ENCODE measurements at regions not wholly inside any gene's neighbourhood (a gene's known extent, or its start where the extent isn't known, plus 50 kb on each side); places are given as distances from the start of the nearest gene placed in this dataset.

- DNase-seq, result no peak
Observed at GRCh38 chr2:145841973-145842372, 1322.1 kb upstream of the ZEB2 start.

GRCh38 chr2:145836986-145837385, 1317.1 kb upstream of the ZEB2 start:
- DNase-seq, result no peak

GRCh38 chr2:145835665-145836064, 1315.7 kb upstream of the ZEB2 start:
- DNase-seq, result no peak

GRCh38 chr2:145832681-145833080, 1312.8 kb upstream of the ZEB2 start:
- DNase-seq, result no peak

GRCh38 chr2:145829931-145830330, 1310.0 kb upstream of the ZEB2 start:
- DNase-seq, result no peak

GRCh38 chr2:145827235-145827634, 1307.3 kb upstream of the ZEB2 start:
- DNase-seq, result no peak

GRCh38 chr2:145824384-145824783, 1304.5 kb upstream of the ZEB2 start:
- DNase-seq, result no peak

- no peak for DNase-seq
Observed at GRCh38 chr2:145822892-145823534, 1303.1 kb upstream of the ZEB2 start.

GRCh38 chr2:145820651-145821050, 1300.7 kb upstream of the ZEB2 start:
- no peak for DNase-seq

GRCh38 chr2:145818890-145819504, 1299.1 kb upstream of the ZEB2 start:
- no peak for DNase-seq

- no peak for DNase-seq
Observed at GRCh38 chr2:145815933-145816332, 1296.0 kb upstream of the ZEB2 start.

- no peak for DNase-seq
Observed at GRCh38 chr2:145813481-145813880, 1293.6 kb upstream of the ZEB2 start.

- no peak for DNase-seq
Observed at GRCh38 chr2:145812165-145812554, 1292.2 kb upstream of the ZEB2 start.

GRCh38 chr2:145811276-145812164, 1291.6 kb upstream of the ZEB2 start:
- no peak for DNase-seq

- DNase-seq, result no peak
Observed at GRCh38 chr2:145807968-145808367, 1288.0 kb upstream of the ZEB2 start.

GRCh38 chr2:145807554-145807953, 1287.6 kb upstream of the ZEB2 start:
- no peak for DNase-seq

GRCh38 chr2:145806546-145806945, 1286.6 kb upstream of the ZEB2 start:
- DNase-seq, result no peak

GRCh38 chr2:145802133-145802532, 1282.2 kb upstream of the ZEB2 start:
- DNase-seq, result no peak

GRCh38 chr2:145801210-145801609, 1281.3 kb upstream of the ZEB2 start:
- no peak for DNase-seq

- no peak for DNase-seq
Observed at GRCh38 chr2:145800151-145801091, 1280.5 kb upstream of the ZEB2 start.

GRCh38 chr2:145799595-145800108, 1279.7 kb upstream of the ZEB2 start:
- no peak for DNase-seq

GRCh38 chr2:145798419-145798818, 1278.5 kb upstream of the ZEB2 start:
- DNase-seq, result no peak

GRCh38 chr2:145797692-145798091, 1277.8 kb upstream of the ZEB2 start:
- DNase-seq, result no peak

All from activated T-cell treated with anti-CD3 and anti-CD28 coated beads, Interleukin-2, amount 50 U/mL, for 1 hour (primary cell).